HG03196 (cell line): ENCODE measurements at regions not wholly inside any gene's neighbourhood (a gene's known extent, or its start where the extent isn't known, plus 50 kb on each side); places are given as distances from the start of the nearest gene placed in this dataset.

Experiments
- ATAC-seq: cut with Tn5 transposase; IDR thresholded peaks from one replicate; pipeline ENCODE4 v1.9.1; 2021; ENCODE audit not compliant: unreplicated experiment

GRCh38 chr7:132733860-132734259, 157.6 kb upstream of the PLXNA4 start:
- ATAC-seq = no peak

- no peak for ATAC-seq
Measured at GRCh38 chr7:132732321-132732865, 156.1 kb upstream of the PLXNA4 start.

- ATAC-seq = no peak
Measured at GRCh38 chr7:132730105-132730504, 153.8 kb upstream of the PLXNA4 start.

DNA sequence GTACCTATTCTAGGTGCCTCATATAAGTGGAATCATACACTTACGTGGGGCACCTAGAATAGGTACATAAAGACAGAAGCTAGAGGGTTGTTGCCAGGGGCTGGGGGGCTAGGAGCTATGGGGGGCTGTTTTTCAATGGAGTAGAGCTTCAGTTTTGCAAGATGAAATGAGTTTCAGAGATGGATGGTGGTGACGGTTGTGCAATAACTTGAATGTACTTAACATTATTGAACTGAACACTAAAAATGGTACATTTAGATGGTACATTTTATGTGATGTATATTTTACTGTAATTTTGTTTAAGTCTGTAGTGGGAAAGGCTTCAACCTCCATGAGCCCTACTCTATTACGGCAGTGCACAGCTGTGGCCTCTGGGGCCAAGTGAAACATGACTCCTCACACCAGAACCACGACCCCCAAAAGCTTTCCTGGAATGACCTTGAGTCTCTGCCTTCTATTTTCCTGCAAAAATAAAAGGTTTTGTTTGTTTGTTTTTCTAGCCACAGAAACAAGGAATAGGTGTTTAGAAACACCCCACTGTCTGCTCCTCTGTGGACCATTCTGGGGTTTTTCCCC, 147.3 kb upstream of the PLXNA4 start:
- no peak for ATAC-seq

DNA sequence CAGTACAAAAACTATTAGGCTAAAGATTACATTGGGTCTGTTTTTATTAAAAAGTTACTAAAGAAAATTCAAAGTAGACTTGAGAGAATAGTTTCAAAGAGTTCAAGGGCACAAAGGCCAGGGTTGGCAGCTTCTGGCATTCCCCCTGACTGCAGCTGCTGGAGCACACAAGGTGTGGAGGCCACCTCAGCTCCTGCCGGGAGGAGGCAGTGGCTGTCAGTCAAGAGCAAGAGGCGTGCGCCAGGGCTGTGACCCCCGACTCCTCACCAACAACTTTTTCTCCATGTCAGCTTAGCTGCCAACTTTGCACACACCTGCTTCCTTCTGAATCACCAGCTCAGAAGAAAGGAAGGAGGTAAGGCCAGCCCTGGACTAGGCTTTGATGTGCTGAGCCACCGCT, 144.6 kb upstream of the PLXNA4 start:
- no peak for ATAC-seq

DNA sequence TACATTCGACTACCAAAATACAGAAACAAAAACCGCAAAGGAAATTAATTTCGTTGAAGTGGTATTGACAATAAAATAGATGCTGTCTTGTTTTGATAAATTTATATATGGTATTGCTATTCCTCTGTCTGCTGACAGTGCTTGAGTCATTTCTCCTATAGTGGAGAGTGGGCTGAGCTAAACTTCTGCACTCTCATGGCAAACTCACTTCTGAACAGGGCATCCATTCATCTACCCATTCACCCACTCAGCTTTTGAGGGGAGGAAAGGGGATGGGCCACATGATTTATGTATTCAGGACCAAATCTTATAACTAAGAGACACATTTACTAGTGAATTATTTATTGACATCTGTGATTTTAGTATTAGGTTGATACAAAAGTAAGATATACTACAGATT, 137.6 kb upstream of the PLXNA4 start:
- no peak for ATAC-seq

GRCh38 chr7:132709971-132710567, 133.8 kb upstream of the PLXNA4 start:
- no peak for ATAC-seq

- ATAC-seq = no peak
Measured at GRCh38 chr7:132708470-132708869, 132.2 kb upstream of the PLXNA4 start.

- no peak for ATAC-seq
Measured at GRCh38 chr7:132705146-132705545, 128.9 kb upstream of the PLXNA4 start.

GRCh38 chr7:132703742-132704141, 127.5 kb upstream of the PLXNA4 start:
- no peak for ATAC-seq

- ATAC-seq = no peak
Measured at GRCh38 chr7:132697003-132697402, 120.7 kb upstream of the PLXNA4 start.

GRCh38 chr7:132696332-132696731, 120.1 kb upstream of the PLXNA4 start:
- ATAC-seq = no peak

DNA sequence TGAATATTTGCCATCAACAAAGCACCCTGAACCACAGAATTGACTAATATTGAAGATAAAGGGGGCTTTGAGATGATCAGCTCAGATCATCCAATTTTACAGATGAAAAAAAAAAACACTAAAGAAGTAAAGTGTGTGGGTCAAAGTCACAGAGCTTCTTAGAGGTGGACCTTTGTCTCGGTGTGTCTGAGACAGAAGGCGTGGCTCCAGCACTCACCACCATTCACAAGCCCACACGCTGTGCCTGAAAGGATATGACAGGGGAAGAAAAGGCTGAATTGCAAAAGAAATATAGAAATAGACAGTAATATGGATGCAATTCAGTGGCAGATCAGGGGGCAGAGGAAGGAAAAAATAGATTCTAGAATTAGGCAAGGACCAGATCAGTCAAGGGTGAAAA, 114.9 kb upstream of the PLXNA4 start:
- ATAC-seq = no peak

- no peak for ATAC-seq
Measured at GRCh38 chr7:132690174-132690573, 113.9 kb upstream of the PLXNA4 start.

DNA sequence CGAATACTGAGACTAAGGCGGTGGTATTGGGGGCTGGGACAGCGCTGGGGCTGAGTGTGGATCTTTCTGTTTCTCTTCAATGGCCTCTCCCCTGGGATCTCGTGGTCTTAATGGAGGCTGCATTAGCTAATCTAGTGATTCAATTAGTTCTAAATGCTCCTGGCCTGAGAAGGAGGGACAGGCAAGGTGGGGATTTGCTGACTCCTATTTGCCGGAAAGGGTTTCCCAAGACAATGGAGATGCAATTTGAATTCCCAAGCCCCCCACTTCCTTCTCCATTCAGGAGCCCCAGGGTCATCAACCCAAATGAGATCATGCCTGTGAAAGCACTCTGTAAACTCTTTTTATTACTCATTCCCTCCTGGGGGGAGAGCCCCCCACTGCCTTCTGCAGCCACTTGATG, 111.7 kb upstream of the PLXNA4 start:
- no peak for ATAC-seq

- ATAC-seq = no peak
Measured at GRCh38 chr7:132687016-132687415, 110.7 kb upstream of the PLXNA4 start.

DNA sequence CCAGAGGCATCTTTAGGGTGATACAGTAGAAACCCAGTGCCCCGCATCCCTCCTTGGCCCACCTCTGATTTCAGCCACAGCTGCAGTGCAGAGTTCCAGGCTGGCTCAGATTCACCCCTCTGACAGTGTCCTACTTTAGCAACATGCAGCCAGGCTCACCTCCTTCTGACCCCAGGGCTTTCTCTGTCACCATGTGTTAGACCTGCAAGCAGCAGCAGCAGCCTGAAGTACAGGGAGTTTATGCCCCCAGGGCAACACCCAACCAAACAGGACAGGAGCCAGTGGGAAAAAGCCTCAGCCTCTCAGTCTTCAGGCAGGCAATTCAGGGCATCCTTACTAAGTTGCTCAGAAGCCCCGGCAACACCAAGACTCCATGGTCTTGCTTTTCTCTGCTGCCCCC, 109.0 kb upstream of the PLXNA4 start:
- no peak for ATAC-seq

DNA sequence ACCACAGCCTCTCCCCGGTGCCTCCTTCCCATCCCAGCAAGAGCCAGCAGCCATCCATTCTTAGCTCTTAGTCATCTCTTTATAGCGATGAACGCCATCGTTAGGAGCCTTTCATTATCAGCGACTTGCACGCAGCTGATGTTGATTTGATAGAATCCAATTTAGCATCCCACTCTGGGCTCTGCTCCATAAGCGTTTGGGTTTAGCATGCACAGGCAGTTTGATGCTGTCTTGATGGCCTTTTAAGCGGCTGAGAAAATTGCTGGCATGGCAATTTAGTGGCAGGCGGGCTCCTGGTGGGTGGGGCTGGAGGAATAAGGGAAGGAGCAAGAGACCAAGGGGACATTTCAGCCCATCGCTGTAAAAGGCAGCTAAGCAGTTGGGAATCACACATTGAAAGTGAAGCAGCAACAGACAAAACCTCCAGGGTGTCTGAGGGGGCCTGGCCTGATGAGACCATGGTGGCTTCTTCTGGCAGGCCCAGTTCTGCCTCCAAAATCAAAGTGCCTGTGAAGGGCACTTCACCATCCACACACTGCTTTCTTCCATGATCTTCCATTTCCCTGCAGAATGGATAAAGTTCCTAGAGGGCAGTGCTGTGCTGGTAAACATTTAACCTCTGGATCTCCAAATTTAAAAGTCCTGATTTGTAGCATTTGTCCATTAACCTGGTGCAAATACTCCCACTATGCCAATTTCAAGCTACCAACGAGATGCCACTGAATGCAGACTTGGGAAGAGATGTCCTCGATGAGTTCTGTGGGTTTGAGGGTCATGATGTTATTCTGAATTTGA, 107.8 kb upstream of the PLXNA4 start:
- no peak for ATAC-seq

DNA sequence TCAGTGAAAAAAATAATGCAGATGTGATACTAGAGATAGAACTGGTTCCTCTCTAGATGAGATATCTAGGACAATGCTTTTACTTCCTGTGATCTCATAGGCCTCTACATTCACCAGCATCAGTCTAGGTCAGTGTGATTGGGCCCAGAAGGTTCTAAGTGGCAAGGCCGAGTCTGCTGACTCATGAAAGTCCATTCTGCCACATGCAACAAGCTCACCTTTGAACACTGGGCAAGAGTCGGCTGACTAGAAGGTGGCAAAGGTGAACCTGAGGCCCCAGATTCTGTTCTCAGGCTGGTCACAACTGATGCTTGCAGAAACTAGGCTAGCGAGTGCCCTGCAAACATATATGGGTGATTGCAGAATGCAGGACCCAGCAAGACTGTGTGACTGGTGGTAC, 105.7 kb upstream of the PLXNA4 start:
- no peak for ATAC-seq

GRCh38 chr7:132680590-132680989, 104.3 kb upstream of the PLXNA4 start:
- ATAC-seq = no peak

DNA sequence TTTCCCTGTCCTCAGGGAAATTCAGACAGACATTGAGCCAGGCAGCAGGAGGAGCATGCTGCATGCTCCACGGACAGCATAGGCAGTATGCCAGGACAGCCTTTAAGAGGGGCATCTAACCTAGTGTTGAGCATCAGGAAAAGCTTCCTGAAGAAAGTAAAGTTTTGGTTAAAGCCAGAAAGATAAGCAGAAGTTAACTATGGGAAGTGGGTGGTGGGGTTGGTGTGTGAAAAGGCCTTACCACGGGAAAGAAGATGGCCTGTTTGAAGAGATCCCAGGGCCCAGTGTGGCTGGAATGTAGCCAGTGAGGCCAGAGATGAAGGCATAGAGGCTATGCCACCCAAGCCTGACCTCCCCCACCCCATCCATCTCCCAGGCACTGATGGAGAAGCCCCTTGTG, 102.4 kb upstream of the PLXNA4 start:
- ATAC-seq = no peak

GRCh38 chr7:132677918-132678317, 101.6 kb upstream of the PLXNA4 start:
- no peak for ATAC-seq
